WTC11 (cell line): ENCODE measurements at regions not wholly inside any gene's neighbourhood (a gene's known extent, or its start where the extent isn't known, plus 50 kb on each side); places are given as distances from the start of the nearest gene placed in this dataset.

Experiments used
- ARID4B ChIP-seq: sonication (generic); formaldehyde crosslinking; IDR thresholded peaks from 2 replicates; pipeline ENCODE4 v1.8.0; 2023; ENCODE audit warnings: missing genetic modification reagents, mild to moderate bottlenecking, borderline replicate concordance
- ATF2 ChIP-seq: sonication (generic); formaldehyde crosslinking; IDR thresholded peaks from 2 replicates; pipeline ENCODE4 v1.8.1; 2022; ENCODE audit warnings: low read depth, missing genetic modification reagents, borderline replicate concordance
- ATF3 ChIP-seq: sonication (generic); formaldehyde crosslinking; conservative IDR thresholded peaks from 2 replicates; pipeline ENCODE4 v1.8.1; 2022; ENCODE audit warnings: mild to moderate bottlenecking, missing genetic modification reagents
- CTCF ChIP-seq: fragments of 200-600 bp; IDR thresholded peaks from 2 replicates; pipeline ENCODE4 v1.8.0; 2022; ENCODE audit warnings: antibody characterized with exemption
- ESRRA ChIP-seq: sonication (generic); formaldehyde crosslinking; IDR thresholded peaks from 2 replicates; pipeline ENCODE4 v1.8.1; 2022; ENCODE audit warnings: mild to moderate bottlenecking, missing genetic modification reagents, borderline replicate concordance
- JUN ChIP-seq: sonication (generic); formaldehyde crosslinking; IDR thresholded peaks from 2 replicates; pipeline ENCODE4 v1.8.0; 2023; ENCODE audit warnings: mild to moderate bottlenecking, missing genetic modification reagents
- KAT7 ChIP-seq: sonication (generic); formaldehyde crosslinking; IDR thresholded peaks from 2 replicates; pipeline ENCODE4 v1.8.1; 2023; ENCODE audit warnings: missing genetic modification reagents, mild to moderate bottlenecking, borderline replicate concordance
- MYBL2 ChIP-seq: sonication (generic); formaldehyde crosslinking; IDR thresholded peaks from 2 replicates; pipeline ENCODE4 v1.8.1; 2023; ENCODE audit warnings: mild to moderate bottlenecking, moderate library complexity, missing genetic modification reagents
- OVOL2 ChIP-seq: fragments of 250-450 bp; sonication (Bioruptor Pico); IDR thresholded peaks from 2 replicates; pipeline ENCODE4 v1.9.0; 2021; ENCODE audit warnings: mild to moderate bottlenecking, borderline replicate concordance
- SMAD3 ChIP-seq: sonication (generic); formaldehyde crosslinking; IDR thresholded peaks from 2 replicates; pipeline ENCODE4 v1.8.0; 2022; ENCODE audit warnings: missing genetic modification reagents, mild to moderate bottlenecking, borderline replicate concordance
- ZNF138 ChIP-seq: sonication (generic); formaldehyde crosslinking; conservative IDR thresholded peaks from 2 replicates; pipeline ENCODE4 v1.8.1; 2022; ENCODE audit warnings: mild to moderate bottlenecking, moderate library complexity, missing genetic modification reagents
- TF ChIP-seq, protein P1 (sequence below): sonication (generic); formaldehyde crosslinking; IDR thresholded peaks from 2 replicates; pipeline ENCODE4 v1.8.0; 2022; ENCODE audit warnings: mild to moderate bottlenecking, missing genetic modification reagents
- TF ChIP-seq, protein P2 (sequence below): sonication (generic); formaldehyde crosslinking; IDR thresholded peaks from 2 replicates; pipeline ENCODE4 v1.8.1; 2023; ENCODE audit warnings: mild to moderate bottlenecking, missing genetic modification reagents, moderate library complexity
- TF ChIP-seq, protein P3 (sequence below): sonication (generic); formaldehyde crosslinking; IDR thresholded peaks from 2 replicates; pipeline ENCODE4 v1.8.1; 2023; ENCODE audit warnings: mild to moderate bottlenecking, missing genetic modification reagents, moderate library complexity

- no peak for TF ChIP-seq KAT7 (CRISPR knock-in tag)
- TF ChIP-seq JUN (CRISPR knock-in tag), result no peak
- no peak for TF ChIP-seq CTCF
- TF ChIP-seq ARID4B (CRISPR knock-in tag), result no peak
- TF ChIP-seq, protein P1, sequence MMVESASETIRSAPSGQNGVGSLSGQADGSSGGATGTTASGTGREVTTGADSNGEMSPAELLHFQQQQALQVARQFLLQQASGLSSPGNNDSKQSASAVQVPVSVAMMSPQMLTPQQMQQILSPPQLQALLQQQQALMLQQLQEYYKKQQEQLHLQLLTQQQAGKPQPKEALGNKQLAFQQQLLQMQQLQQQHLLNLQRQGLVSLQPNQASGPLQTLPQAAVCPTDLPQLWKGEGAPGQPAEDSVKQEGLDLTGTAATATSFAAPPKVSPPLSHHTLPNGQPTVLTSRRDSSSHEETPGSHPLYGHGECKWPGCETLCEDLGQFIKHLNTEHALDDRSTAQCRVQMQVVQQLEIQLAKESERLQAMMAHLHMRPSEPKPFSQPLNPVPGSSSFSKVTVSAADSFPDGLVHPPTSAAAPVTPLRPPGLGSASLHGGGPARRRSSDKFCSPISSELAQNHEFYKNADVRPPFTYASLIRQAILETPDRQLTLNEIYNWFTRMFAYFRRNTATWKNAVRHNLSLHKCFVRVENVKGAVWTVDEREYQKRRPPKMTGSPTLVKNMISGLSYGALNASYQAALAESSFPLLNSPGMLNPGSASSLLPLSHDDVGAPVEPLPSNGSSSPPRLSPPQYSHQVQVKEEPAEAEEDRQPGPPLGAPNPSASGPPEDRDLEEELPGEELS (CRISPR knock-in tag), result no peak
- TF ChIP-seq ATF3 (CRISPR knock-in tag), result no peak
- no peak for TF ChIP-seq ESRRA (CRISPR knock-in tag)
- TF ChIP-seq SMAD3 (CRISPR knock-in tag), result no peak
- TF ChIP-seq ATF2 (CRISPR knock-in tag), result no peak
- TF ChIP-seq, protein P2, sequence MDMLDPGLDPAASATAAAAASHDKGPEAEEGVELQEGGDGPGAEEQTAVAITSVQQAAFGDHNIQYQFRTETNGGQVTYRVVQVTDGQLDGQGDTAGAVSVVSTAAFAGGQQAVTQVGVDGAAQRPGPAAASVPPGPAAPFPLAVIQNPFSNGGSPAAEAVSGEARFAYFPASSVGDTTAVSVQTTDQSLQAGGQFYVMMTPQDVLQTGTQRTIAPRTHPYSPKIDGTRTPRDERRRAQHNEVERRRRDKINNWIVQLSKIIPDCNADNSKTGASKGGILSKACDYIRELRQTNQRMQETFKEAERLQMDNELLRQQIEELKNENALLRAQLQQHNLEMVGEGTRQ (CRISPR knock-in tag), result no peak
- TF ChIP-seq OVOL2 (CRISPR knock-in tag), result no peak
- TF ChIP-seq MYBL2 (CRISPR knock-in tag), result no peak
- TF ChIP-seq, protein P3, sequence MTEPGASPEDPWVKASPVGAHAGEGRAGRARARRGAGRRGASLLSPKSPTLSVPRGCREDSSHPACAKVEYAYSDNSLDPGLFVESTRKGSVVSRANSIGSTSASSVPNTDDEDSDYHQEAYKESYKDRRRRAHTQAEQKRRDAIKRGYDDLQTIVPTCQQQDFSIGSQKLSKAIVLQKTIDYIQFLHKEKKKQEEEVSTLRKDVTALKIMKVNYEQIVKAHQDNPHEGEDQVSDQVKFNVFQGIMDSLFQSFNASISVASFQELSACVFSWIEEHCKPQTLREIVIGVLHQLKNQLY (CRISPR knock-in tag), result no peak
- TF ChIP-seq ZNF138 (CRISPR knock-in tag), result no peak
Observed at GRCh38 chr7:36016648-36017047, 136.4 kb upstream of the EEPD1 start.
